ENCODE measurements at regions not wholly inside any gene's neighbourhood (a gene's known extent, or its start where the extent isn't known, plus 50 kb on each side); places are given as distances from the start of the nearest gene placed in this dataset.

DNA sequence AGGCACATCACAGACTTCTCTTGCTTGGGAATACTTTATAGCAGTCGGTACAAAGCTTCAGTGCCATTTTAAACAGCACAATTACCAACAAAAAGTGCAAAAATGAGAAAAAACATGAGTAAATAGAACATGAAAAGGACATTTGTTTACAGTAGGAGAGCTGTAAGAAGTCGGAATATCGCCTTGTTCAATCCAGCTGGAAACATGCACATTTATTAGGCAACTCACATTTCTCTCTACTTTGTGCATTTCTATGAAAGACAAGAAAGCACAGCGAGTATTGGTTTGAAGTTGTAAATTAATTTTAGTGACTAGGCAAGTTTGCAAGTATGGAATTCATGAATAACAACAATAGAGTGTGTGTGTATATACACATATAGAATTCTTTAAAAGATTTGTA is 484.7 kb downstream of the DACH1 start:
- Histone ChIP-seq H3K27me3 (ENCODE audit: insufficient read depth, low read length) (no peaks in the 10 kb centered on the region), H3K36me3 (ENCODE audit: insufficient read depth, low read length) (no peaks in the 10 kb centered on the region), H3K27ac (ENCODE audit: low read depth, low read length) (no peak overlapping the region), H3K4me3 (ENCODE audit: insufficient read depth, low read length) (no peak overlapping the region), H3K9me3 (ENCODE audit: low read depth, low read length) (no peaks in the 10 kb centered on the region), H2AFZ (ENCODE audit: low read length) (no peak overlapping the region), H3K4me2 (ENCODE audit: insufficient read depth, low read length) (no peak overlapping the region), H3K79me2 (ENCODE audit: insufficient read depth, low read length) (no peaks in the 10 kb centered on the region), H4K20me1 (ENCODE audit: insufficient read depth, low read length) (no peaks in the 10 kb centered on the region), H3K4me1 (ENCODE audit: insufficient read depth, low read length) (no peaks in the 10 kb centered on the region)
- DNase-seq (ENCODE audit: insufficient read length, low spot score, missing footprints), result no peak
- TF ChIP-seq, protein P1, sequence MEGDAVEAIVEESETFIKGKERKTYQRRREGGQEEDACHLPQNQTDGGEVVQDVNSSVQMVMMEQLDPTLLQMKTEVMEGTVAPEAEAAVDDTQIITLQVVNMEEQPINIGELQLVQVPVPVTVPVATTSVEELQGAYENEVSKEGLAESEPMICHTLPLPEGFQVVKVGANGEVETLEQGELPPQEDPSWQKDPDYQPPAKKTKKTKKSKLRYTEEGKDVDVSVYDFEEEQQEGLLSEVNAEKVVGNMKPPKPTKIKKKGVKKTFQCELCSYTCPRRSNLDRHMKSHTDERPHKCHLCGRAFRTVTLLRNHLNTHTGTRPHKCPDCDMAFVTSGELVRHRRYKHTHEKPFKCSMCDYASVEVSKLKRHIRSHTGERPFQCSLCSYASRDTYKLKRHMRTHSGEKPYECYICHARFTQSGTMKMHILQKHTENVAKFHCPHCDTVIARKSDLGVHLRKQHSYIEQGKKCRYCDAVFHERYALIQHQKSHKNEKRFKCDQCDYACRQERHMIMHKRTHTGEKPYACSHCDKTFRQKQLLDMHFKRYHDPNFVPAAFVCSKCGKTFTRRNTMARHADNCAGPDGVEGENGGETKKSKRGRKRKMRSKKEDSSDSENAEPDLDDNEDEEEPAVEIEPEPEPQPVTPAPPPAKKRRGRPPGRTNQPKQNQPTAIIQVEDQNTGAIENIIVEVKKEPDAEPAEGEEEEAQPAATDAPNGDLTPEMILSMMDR (IDR thresholded peaks at IDR 0.05; ENCODE audit: extremely low read depth, low read depth, low read length), result no peak

DNA sequence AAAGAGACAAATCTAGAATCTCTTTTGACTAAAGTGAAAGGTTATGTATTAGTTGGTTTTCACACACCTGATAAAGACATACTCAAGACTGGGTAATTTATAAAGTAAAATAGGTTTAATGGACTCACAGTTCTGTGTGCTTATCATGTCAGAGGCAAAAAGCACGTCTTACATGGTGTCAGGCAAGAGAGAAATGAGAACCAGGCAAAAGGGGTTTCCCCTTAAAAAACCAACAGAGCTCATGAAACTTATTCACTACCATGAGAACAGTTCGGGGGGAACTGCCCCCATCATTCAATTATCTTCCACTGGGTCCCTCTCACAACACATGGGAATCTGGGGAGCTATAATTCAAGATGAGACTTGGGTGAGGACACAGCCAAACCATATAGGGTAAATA is 486.8 kb downstream of the DACH1 start:
- H3K4me2 ChIP-seq (ENCODE audit: insufficient read depth, low read length), result no peak overlapping the region
- H3K4me3 ChIP-seq (ENCODE audit: insufficient read depth, low read length), result no peak overlapping the region
- H3K27ac ChIP-seq (ENCODE audit: low read depth, low read length), result no peak overlapping the region
- no peaks in the 10 kb centered on the region for H4K20me1 ChIP-seq (ENCODE audit: insufficient read depth, low read length)
- peaks cover 4% of the 10 kb centered on the region for H3K9me3 ChIP-seq (ENCODE audit: low read depth, low read length)
- TF ChIP-seq, protein P1 (IDR thresholded peaks at IDR 0.05; ENCODE audit: extremely low read depth, low read depth, low read length), result no peak
- no peaks in the 10 kb centered on the region for H3K4me1 ChIP-seq (ENCODE audit: insufficient read depth, low read length)
- DNase-seq (ENCODE audit: insufficient read length, low spot score, missing footprints), result no peak
- no peaks in the 10 kb centered on the region for H3K27me3 ChIP-seq (ENCODE audit: insufficient read depth, low read length)
- H3K79me2 ChIP-seq (ENCODE audit: insufficient read depth, low read length), result no peaks in the 10 kb centered on the region
- H2AFZ ChIP-seq (ENCODE audit: low read length), result no peak overlapping the region
- H3K36me3 ChIP-seq (ENCODE audit: insufficient read depth, low read length), result no peaks in the 10 kb centered on the region

DNA sequence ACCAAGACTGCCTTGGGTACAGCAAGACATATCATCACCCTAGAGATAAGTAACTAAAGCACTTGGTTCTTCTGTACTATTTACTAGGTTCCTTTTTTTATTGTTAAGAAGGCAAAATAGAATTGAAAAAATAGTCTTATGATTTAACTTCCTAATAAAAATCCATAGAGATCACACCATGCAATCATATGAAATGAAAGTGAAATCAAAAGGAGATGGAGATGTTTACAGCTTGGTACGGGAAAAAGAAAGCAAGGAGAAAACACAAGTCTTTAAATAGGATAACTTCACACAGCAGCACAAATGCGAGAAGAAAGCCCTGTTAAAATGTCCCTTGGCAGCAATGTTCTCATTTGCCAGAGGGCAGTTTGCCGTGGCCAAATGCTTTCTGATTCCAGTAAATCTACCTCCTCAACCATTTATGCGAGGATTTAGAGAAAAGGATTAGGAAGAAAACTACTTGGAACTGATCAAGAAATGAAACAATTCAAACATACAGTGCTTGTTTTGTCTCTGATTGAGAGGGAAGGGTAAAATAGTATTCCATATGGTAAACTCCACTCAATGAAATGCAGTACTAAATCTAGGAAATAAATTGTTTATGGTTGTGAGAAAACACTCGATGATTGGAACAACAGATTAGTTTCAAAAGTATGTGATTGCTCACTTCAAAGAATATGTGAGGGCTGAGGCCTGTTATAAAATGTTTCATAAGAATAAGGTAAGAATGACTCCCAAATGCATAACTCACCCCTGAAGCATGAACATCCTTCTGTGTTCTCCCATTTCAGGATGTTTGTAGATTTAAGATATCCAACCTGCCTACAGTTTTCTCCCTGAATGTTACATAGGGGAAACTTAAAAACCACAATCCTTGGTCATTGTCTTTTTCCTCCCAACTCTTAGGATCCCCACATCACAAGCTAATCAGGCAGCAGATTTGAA is 487.8 kb downstream of the DACH1 start:
- Histone ChIP-seq H3K4me1 (ENCODE audit: insufficient read depth, low read length) (no peaks in the 10 kb centered on the region), H3K27ac (ENCODE audit: low read depth, low read length) (no peak overlapping the region), H3K36me3 (ENCODE audit: insufficient read depth, low read length) (no peaks in the 10 kb centered on the region), H3K79me2 (ENCODE audit: insufficient read depth, low read length) (no peaks in the 10 kb centered on the region), H2AFZ (ENCODE audit: low read length) (no peak overlapping the region), H3K4me2 (ENCODE audit: insufficient read depth, low read length) (no peak overlapping the region), H3K4me3 (ENCODE audit: insufficient read depth, low read length) (no peak overlapping the region), H4K20me1 (ENCODE audit: insufficient read depth, low read length) (no peaks in the 10 kb centered on the region), H3K9me3 (ENCODE audit: low read depth, low read length) (peaks cover 4% of the 10 kb centered on the region), H3K27me3 (ENCODE audit: insufficient read depth, low read length) (no peaks in the 10 kb centered on the region)
- TF ChIP-seq, protein P1 (IDR thresholded peaks at IDR 0.05; ENCODE audit: extremely low read depth, low read depth, low read length), result no peak
- DNase-seq (ENCODE audit: insufficient read length, low spot score, missing footprints), result no peak

DNA sequence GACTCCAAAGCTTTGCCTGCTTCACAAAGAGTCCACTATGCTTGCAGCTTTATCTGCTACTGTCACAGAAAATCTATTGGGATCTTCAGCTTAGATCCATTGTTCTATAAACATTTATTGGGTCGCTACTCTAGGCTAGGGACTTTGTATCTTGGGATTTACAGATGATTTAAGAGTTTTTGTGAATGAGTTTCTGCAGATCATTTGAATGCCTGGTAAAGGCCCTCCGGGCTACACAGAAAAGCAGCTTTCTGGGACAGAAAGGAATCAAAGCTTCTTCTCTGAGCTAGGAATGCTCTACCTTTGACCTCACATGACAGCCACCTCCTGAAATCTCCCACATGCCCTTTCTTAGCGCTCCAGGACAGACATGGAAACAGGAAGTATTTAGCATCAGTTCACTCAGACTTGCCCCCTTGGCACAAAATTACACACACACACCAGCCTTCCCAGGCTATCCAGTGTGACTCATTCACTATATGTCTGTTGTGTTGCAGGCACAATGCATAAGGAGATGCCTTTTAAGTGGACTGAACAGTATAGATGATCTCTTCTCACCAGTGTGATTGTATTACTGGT is 492.4 kb downstream of the DACH1 start:
- Histone ChIP-seq H3K27ac (ENCODE audit: low read depth, low read length) (no peak overlapping the region), H3K4me2 (ENCODE audit: insufficient read depth, low read length) (no peak overlapping the region), H3K9me3 (ENCODE audit: low read depth, low read length) (peaks cover 4% of the 10 kb centered on the region), H3K27me3 (ENCODE audit: insufficient read depth, low read length) (no peaks in the 10 kb centered on the region), H3K4me1 (ENCODE audit: insufficient read depth, low read length) (no peaks in the 10 kb centered on the region), H3K36me3 (ENCODE audit: insufficient read depth, low read length) (no peaks in the 10 kb centered on the region), H2AFZ (ENCODE audit: low read length) (no peak overlapping the region), H3K4me3 (ENCODE audit: insufficient read depth, low read length) (no peak overlapping the region), H4K20me1 (ENCODE audit: insufficient read depth, low read length) (no peaks in the 10 kb centered on the region), H3K79me2 (ENCODE audit: insufficient read depth, low read length) (no peaks in the 10 kb centered on the region)
- TF ChIP-seq, protein P1 (IDR thresholded peaks at IDR 0.05; ENCODE audit: extremely low read depth, low read depth, low read length), result no peak
- DNase-seq (ENCODE audit: insufficient read length, low spot score, missing footprints), result no peak

Measured in osteoblast (primary cell).